ENCODE measurements at regions not wholly inside any gene's neighbourhood (a gene's known extent, or its start where the extent isn't known, plus 50 kb on each side); places are given as distances from the start of the nearest gene placed in this dataset.

- TF ChIP-seq POLR2AphosphoS5 (IDR thresholded peaks at IDR 0.05) (no peak), CTCF (IDR thresholded peaks at IDR 0.05; ENCODE audit: poor library complexity, severe bottlenecking) (no peak), SMC3 (conservative IDR thresholded peaks at IDR 0.05; ENCODE audit: poor library complexity) (no peak), REST (IDR thresholded peaks at IDR 0.05; ENCODE audit: borderline replicate concordance) (no peak), EZH2 (IDR thresholded peaks at IDR 0.05; ENCODE audit: borderline replicate concordance, insufficient read depth, low read length, poor library complexity, severe bottlenecking) (no peak), RAD21 (conservative IDR thresholded peaks at IDR 0.05) (no peak)
Measured at GRCh38 chr2:219844401-219845091, 217.1 kb downstream of the SLC4A3 start.
